Stimulated activated CD4-positive, alpha-beta T cell treated with anti-CD3 and anti-CD28 coated beads, Interleukin-12 subunit alpha, Interleukin-12 subunit beta, amount 100 ng/mL, for 24 hours (primary cell): ENCODE measurements at regions not wholly inside any gene's neighbourhood (a gene's known extent, or its start where the extent isn't known, plus 50 kb on each side); places are given as distances from the start of the nearest gene placed in this dataset.

Experiments used
- DNase-seq, 2 experiments: peaks; one replicate each; pipeline ENCODE4 v3.0.0-alpha.2; 2020; ENCODE audit warnings: low read depth in 2 of 2

- DNase-seq, result no peak
Observed at GRCh38 chr22:48456449-48456848, 1371.2 kb downstream of the BRD1 start.

GRCh38 chr22:48453751-48454485 lies 1373.8 kb downstream of the BRD1 start:
- no peak for DNase-seq

GRCh38 chr22:48453171-48453570 lies 1374.5 kb downstream of the BRD1 start:
- no peak for DNase-seq

GRCh38 chr22:48452766-48453165 lies 1374.9 kb downstream of the BRD1 start:
- no peak for DNase-seq

- DNase-seq, result no peak
Observed at GRCh38 chr22:48451891-48452290, 1375.8 kb downstream of the BRD1 start.

GRCh38 chr22:48450188-48450825 lies 1377.4 kb downstream of the BRD1 start:
- no peak for DNase-seq

GRCh38 chr22:48449466-48450187 lies 1378.0 kb downstream of the BRD1 start:
- DNase-seq, result no peak

- DNase-seq, result no peak
Observed at GRCh38 chr22:48448821-48449220, 1378.9 kb downstream of the BRD1 start.

- no peak for DNase-seq
Observed at GRCh38 chr22:48445113-48445827, 1382.4 kb downstream of the BRD1 start.

GRCh38 chr22:48444320-48445112 lies 1383.2 kb downstream of the BRD1 start:
- no peak for DNase-seq

GRCh38 chr22:48443680-48444079 lies 1384.0 kb downstream of the BRD1 start:
- DNase-seq, result no peak

GRCh38 chr22:48442663-48443062 lies 1385.0 kb downstream of the BRD1 start:
- DNase-seq, result no peak

- no peak for DNase-seq
Observed at GRCh38 chr22:48441553-48441850, 1386.2 kb downstream of the BRD1 start.

- no peak for DNase-seq
Observed at GRCh38 chr22:48440673-48441552, 1386.8 kb downstream of the BRD1 start.

- no peak for DNase-seq
Observed at GRCh38 chr22:48440176-48440575, 1387.5 kb downstream of the BRD1 start.

- DNase-seq, result no peak
Observed at GRCh38 chr22:48439560-48440135, 1388.0 kb downstream of the BRD1 start.

- DNase-seq, result no peak
Observed at GRCh38 chr22:48438800-48439559, 1388.7 kb downstream of the BRD1 start.

- no peak for DNase-seq
Observed at GRCh38 chr22:48438096-48438495, 1389.6 kb downstream of the BRD1 start.

- no peak for DNase-seq
Observed at GRCh38 chr22:48436201-48436931, 1391.3 kb downstream of the BRD1 start.
